ENCODE measurements at regions not wholly inside any gene's neighbourhood (a gene's known extent, or its start where the extent isn't known, plus 50 kb on each side); places are given as distances from the start of the nearest gene placed in this dataset.
"Not testable (repeated sequence)": the region's sequence is repeated elsewhere in the genome, so short reads cannot be mapped to it uniquely, and the experiment has no call there.

DNA sequence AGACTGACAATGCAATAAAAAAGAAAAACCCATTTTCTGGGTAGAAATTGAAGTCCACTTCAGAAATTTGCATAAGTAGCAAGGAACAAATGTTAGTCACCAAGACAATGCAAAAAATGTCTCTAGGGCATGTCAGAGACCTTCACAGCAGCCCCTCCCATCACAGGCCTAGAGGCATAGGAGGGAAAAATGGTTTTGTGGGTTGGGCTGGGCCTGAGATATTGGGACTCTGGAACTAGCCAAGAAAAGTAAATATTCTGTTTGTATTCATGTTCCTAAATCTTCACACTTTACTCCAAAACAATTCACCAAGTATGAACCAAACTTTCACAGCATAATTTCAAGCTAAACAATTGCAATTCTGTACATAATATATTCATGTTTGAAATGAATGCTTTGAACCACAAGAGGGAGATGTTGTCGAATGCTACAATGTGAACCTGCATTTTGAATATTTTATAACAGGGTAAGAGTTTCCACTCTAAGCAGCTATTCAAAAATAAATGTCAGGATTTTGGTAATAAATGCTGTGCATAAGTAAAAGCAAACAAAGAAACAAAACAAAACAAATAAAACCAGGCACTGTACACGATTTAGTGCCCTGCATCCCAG is 429.2 kb downstream of the OTOL1 start:
- DNase-seq = no peak

DNA sequence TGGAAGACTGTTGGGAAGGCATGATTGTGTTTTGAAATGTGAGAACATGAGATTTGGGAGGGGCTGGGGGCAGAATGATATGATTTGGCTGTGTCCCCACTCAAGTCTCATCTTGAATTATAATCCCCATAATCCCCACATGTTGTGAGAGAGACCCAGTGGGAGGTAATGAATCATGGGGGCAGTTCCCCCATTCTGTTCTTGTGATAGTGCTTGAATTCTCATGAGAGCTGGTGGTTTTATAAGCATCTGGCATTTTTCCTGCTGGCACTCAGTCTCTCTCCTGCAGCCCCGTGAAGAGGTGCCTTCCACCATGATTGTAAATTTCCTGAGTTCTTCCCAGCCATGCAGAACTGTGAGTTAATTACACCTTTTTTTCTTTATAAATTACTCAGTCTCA is 430.5 kb downstream of the OTOL1 start:
- no peak for DNase-seq

GRCh38 chr3:161939918-161940620 is 443.5 kb downstream of the OTOL1 start:
- no peak for DNase-seq

- no peak for DNase-seq
Observed at GRCh38 chr3:161940621-161940965, 444.0 kb downstream of the OTOL1 start.

GRCh38 chr3:161941891-161942290 is 445.3 kb downstream of the OTOL1 start:
- no peak for DNase-seq

DNA sequence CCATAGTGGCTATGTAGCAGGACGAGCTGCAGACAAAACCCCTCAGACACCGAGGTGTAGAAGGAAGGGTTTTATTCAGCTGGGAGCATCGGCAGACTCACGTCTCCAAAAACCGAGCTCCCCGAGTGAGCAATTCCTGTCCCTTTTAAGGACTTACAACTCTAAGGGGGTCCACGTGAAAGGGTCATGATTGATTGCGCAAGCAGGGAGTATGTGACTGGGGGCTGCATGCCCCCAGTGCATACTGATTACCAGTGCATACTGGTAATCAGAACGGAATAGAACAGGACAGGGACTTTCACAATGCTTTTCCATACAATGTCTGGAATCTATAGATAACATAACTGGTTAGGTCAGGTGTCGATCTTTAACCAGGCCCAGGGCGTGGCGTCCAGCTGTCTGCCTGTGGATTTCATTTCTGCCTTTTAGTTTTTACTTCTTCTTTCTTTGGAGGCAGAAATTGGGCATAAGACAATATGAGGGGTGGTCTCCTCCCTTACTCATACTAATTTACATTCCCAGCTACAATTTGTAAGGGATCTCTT is 447.3 kb downstream of the OTOL1 start:
- not testable (repeated sequence) for DNase-seq

GRCh38 chr3:161946443-161946960 is 449.9 kb downstream of the OTOL1 start:
- DNase-seq = no peak

DNA sequence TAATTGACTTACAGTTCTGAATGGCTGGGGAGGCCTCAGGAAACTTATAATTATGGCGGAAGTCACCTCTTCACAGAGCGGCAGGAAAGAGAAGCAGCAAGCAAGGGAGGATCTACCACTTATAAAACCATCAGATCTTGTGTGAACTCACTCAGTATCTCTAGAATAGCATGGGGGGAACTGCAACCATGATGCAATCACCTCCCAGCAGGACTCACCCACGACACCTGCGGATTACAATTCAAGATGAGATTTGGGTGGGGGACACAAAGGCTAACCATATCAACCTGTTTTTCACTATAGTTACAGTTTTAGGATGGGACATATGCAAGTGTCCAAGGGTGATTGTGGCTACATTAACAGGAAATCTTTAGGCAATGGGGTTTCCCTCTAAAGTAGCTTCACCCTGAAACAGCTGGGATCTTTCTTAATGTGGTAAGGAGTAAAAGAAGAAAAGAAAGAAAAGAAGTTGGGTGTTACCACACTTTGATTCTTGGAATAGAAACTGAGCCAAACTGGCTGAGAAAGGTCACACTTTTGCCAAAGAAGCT is 453.8 kb downstream of the OTOL1 start:
- no peak for DNase-seq

GRCh38 chr3:161957467-161957866 is 460.9 kb downstream of the OTOL1 start:
- DNase-seq = no peak

DNA sequence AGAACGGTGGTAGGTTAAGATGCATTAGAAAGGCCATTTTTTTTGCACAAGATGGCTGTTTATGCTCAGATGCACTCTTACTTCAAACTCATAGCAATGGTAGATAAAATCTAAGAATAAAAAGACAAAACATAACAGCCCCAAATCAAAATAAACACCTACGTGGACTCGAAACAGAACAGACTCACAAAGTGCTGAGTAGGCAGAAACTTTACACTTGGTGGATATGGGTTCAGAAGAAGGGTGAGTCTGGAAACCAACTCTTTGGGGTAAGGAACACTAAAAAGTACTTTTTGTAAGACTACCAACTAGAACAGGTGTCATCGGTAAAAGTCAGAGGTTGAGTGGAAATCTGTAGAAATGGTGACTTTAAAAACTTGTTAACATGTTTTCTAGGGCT is 468.2 kb downstream of the OTOL1 start:
- no peak for DNase-seq

DNA sequence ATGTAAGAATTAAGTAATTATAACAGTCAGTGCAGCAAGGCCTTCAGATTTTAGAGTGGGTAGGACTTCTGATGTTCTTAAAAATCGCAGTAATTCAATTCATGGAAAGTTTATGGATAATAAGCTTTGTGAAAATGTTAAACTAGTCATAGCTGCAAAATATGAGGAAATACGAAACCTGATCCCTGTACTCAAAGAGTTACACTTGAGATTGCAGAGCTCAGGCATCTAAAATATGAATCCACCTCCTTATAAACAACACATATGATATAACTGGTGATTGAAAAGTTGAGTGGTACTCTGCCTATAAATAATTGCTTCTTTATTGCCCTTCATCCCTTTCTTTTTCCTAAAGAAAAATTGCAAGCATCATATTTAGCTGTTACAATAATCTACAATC is 473.3 kb downstream of the OTOL1 start:
- DNase-seq = no peak

DNA sequence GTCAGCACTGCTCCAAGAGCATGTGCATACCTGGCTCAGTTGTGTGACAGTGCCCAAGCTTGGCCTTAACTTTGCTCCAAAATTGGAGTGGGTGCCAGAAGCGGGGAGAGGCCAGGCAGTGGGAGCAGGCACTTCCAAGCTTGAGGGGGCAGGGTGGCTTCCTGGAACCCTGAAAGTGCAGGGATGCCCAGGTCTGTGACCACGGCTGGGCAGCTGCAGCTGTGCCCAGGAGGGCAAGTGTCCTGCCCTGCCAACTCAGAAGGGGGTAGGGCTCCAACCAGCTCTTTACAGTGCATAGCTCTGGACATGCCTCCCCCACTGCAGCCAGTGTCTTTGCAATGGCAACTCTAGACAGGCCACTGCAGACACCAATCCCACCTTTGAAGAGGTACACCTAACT is 478.6 kb downstream of the OTOL1 start:
- DNase-seq = no peak

GRCh38 chr3:161977063-161977462 is 480.5 kb downstream of the OTOL1 start:
- no peak for DNase-seq

- no peak for DNase-seq
Observed at GRCh38 chr3:161977850-161978249, 481.2 kb downstream of the OTOL1 start.

- DNase-seq = no peak
Observed at GRCh38 chr3:161987933-161988332, 491.3 kb downstream of the OTOL1 start.

GRCh38 chr3:161989012-161989411 is 492.4 kb downstream of the OTOL1 start:
- DNase-seq = no peak

- no peak for DNase-seq
Observed at GRCh38 chr3:161990036-161990435, 493.4 kb downstream of the OTOL1 start.

DNA sequence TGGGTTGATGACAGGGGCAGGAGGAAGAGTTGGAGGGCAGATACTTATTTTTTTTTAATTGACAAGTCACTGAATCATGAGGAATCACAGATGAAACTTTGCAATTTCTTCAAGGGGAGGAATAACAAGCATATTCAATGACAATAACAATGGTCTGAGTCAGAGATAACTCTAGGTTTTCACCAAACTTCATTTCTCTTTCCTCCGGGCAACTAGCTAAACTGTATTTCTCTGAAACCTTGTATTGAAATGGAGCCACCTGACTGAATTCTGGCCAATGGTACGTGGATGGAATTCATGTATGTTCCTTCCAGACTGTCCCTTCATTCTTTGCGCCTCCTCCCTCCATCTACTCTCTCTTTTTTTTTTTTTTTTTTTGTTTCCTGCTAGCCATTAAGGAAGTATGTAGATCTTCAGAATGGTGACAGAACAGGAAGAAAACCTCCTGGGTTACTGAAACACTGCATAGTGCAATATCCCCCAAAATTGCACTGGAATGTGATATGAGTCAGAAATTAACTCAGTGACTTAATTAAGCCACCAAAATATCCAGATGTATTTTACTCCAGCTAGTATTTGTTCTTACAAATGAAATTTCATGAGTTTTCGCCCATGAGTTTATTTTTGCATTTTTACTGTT is 495.4 kb downstream of the OTOL1 start:
- no peak for DNase-seq

DNA sequence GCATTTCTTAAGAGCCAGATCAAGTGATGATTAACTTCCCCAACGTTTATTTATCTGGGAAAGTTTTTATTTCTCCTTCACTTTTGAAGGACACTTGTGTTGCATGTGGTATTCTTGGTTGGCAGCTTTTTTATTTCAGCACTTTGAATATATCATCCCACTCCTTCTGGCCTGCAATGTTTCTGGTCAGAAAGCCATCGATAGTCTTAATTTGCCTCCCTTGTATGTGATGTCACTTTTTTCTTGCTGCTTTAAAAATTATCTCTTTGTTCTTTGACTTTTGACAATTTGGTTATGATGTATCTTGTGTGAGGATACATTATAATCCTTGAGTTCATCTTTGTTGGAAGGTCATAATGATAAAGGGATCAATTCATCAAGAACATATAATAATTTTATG is 503.2 kb downstream of the OTOL1 start:
- DNase-seq = no peak

- no peak for DNase-seq
Observed at GRCh38 chr3:162007722-162008121, 511.1 kb downstream of the OTOL1 start.

- no peak for DNase-seq
Observed at GRCh38 chr3:162012633-162013032, 516.0 kb downstream of the OTOL1 start.

DNA sequence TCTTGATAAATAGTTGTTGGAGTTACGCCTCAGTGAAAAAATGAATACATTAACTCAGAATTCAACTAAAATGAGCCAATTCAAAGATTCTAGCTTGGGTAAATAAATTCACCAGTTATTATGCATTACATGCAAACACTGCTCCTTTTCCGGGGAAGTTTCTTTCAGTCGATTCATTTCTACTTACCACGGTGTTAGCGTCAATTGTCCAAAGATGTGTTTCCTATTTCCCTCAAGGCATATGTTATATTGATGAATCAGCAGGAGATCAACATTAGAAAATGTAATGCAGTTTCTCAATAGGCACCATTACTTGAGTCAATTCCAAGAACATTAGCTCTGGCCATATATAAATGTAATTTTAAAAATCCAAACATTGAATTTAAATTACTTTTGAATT is 517.7 kb downstream of the OTOL1 start:
- DNase-seq = no peak

DNA sequence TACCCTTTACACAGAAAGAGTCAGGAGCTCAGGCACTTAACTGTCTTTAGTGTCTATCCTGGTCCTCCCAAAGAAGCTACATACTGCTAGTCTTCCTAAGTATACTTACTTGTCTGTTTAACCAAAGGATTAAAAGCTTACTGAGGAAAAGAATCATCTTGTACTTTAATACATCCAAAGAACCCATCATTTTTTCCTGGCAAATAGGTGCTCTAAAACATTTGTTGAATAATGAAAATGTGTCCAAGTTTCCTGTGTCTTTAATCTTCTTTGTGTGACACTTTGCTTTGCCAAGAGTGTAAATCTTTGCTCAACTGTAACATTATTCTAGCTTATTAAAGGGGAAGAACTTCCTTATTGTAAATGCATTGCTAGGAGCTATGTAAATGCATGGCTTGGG is 519.2 kb downstream of the OTOL1 start:
- DNase-seq = no peak

- no peak for DNase-seq
Observed at GRCh38 chr3:162019817-162020216, 523.2 kb downstream of the OTOL1 start.
